Osteoblast (primary cell): ENCODE measurements at regions not wholly inside any gene's neighbourhood (a gene's known extent, or its start where the extent isn't known, plus 50 kb on each side); places are given as distances from the start of the nearest gene placed in this dataset.

ENCODE experiments used
- DNase-seq: peaks from one replicate; pipeline ENCODE4 v3.0.0; 2011; ENCODE audit warnings: low spot score, mixed read lengths; ENCODE audit not compliant: insufficient read length; ENCODE audit errors: missing footprints
- H2AFZ ChIP-seq: 2 replicates; pipeline ENCODE4 v1.6.0; 2011; ENCODE audit warnings: mild to moderate bottlenecking, low read length
- H3K27ac ChIP-seq: 2 replicates; pipeline ENCODE4 v1.5.1; 2011; ENCODE audit warnings: mild to moderate bottlenecking, low read depth, low read length, moderate library complexity
- H3K27me3 ChIP-seq: 2 replicates; pipeline ENCODE4 v1.6.0; 2012; ENCODE audit warnings: mild to moderate bottlenecking, control low read depth, inconsistent platforms, low read length, moderate library complexity; ENCODE audit not compliant: insufficient read depth
- H3K36me3 ChIP-seq: 2 replicates; pipeline ENCODE4 v1.5.1; 2011; ENCODE audit warnings: mild to moderate bottlenecking, low read length, control low read depth, moderate library complexity; ENCODE audit not compliant: insufficient read depth
- H3K4me1 ChIP-seq: 2 replicates; pipeline ENCODE4 v1.5.1; 2011; ENCODE audit warnings: mild to moderate bottlenecking, low read length, control low read depth, moderate library complexity; ENCODE audit not compliant: insufficient read depth
- H3K4me2 ChIP-seq: 2 replicates; pipeline ENCODE4 v1.6.0; 2011; ENCODE audit warnings: mild to moderate bottlenecking, low read length; ENCODE audit not compliant: insufficient read depth
- H3K4me3 ChIP-seq: fragments of 200-600 bp; sonication (generic); 3 replicates; pipeline ENCODE4 v1.5.1; 2012; ENCODE audit warnings: mild to moderate bottlenecking, low read length, inconsistent platforms; ENCODE audit not compliant: insufficient read depth
- H3K79me2 ChIP-seq: 2 replicates; pipeline ENCODE4 v1.6.0; 2012; ENCODE audit warnings: mild to moderate bottlenecking, low read length, control low read depth, inconsistent platforms; ENCODE audit not compliant: insufficient read depth
- H3K9me3 ChIP-seq: 2 replicates; pipeline ENCODE4 v1.5.1; 2011; ENCODE audit warnings: low read depth, low read length, control low read depth
- H4K20me1 ChIP-seq: 2 replicates; pipeline ENCODE4 v1.6.0; 2012; ENCODE audit warnings: mild to moderate bottlenecking, low read length, control low read depth; ENCODE audit not compliant: insufficient read depth
- CTCF ChIP-seq: IDR thresholded peaks from 2 replicates; pipeline ENCODE4 v1.5.1; 2011; ENCODE audit warnings: mild to moderate bottlenecking, low read depth, low read length, moderate library complexity; ENCODE audit errors: extremely low read depth

GRCh38 chr13:84239032-84239431, 356.8 kb upstream of the SLITRK1 start:
- no peak overlapping the region for H3K27ac ChIP-seq
- no peaks in the 10 kb centered on the region for H3K79me2 ChIP-seq
- no peak overlapping the region for H3K4me3 ChIP-seq
- no peaks in the 10 kb centered on the region for H4K20me1 ChIP-seq
- H3K4me1 ChIP-seq = no peaks in the 10 kb centered on the region
- no peak overlapping the region for H3K4me2 ChIP-seq
- H2AFZ ChIP-seq = no peak overlapping the region
- no peak for TF ChIP-seq CTCF
- H3K9me3 ChIP-seq = peaks cover 2% of the 10 kb centered on the region
- no peak for DNase-seq
- H3K36me3 ChIP-seq = no peaks in the 10 kb centered on the region
- no peaks in the 10 kb centered on the region for H3K27me3 ChIP-seq

- Histone ChIP-seq H3K36me3 (no peaks in the 10 kb centered on the region), H2AFZ (no peak overlapping the region), H3K79me2 (no peaks in the 10 kb centered on the region), H3K9me3 (peaks cover 2% of the 10 kb centered on the region), H3K4me3 (no peak overlapping the region), H3K4me2 (no peak overlapping the region), H3K27ac (no peak overlapping the region), H4K20me1 (no peaks in the 10 kb centered on the region), H3K27me3 (no peaks in the 10 kb centered on the region), H3K4me1 (no peaks in the 10 kb centered on the region)
- no peak for TF ChIP-seq CTCF
- DNase-seq = no peak
Measured at GRCh38 chr13:84238381-84238780, 356.1 kb upstream of the SLITRK1 start.

- Histone ChIP-seq H3K36me3 (no peaks in the 10 kb centered on the region), H4K20me1 (no peaks in the 10 kb centered on the region), H2AFZ (peak overlapping the region; percentile 68), H3K4me1 (no peaks in the 10 kb centered on the region), H3K4me3 (no peak overlapping the region), H3K9me3 (peaks cover 2% of the 10 kb centered on the region), H3K79me2 (no peaks in the 10 kb centered on the region), H3K27ac (no peak overlapping the region), H3K27me3 (no peaks in the 10 kb centered on the region), H3K4me2 (peak overlapping the region; percentile 13)
- DNase-seq = no peak
- TF ChIP-seq CTCF = no peak
Measured at GRCh38 chr13:84237143-84237542, 354.9 kb upstream of the SLITRK1 start.

GRCh38 chr13:84234416-84234815, 352.1 kb upstream of the SLITRK1 start:
- no peaks in the 10 kb centered on the region for H3K79me2 ChIP-seq
- H3K4me2 ChIP-seq = no peak overlapping the region
- TF ChIP-seq CTCF = no peak
- H3K36me3 ChIP-seq = no peaks in the 10 kb centered on the region
- no peaks in the 10 kb centered on the region for H4K20me1 ChIP-seq
- no peaks in the 10 kb centered on the region for H3K27me3 ChIP-seq
- no peaks in the 10 kb centered on the region for H3K4me1 ChIP-seq
- no peak overlapping the region for H3K4me3 ChIP-seq
- H3K9me3 ChIP-seq = no peaks in the 10 kb centered on the region
- H2AFZ ChIP-seq = no peak overlapping the region
- H3K27ac ChIP-seq = no peak overlapping the region
- DNase-seq = no peak
